HFF-Myc (cell line): ENCODE measurements at regions not wholly inside any gene's neighbourhood (a gene's known extent, or its start where the extent isn't known, plus 50 kb on each side); places are given as distances from the start of the nearest gene placed in this dataset.

ENCODE experiments used
- DNase-seq: peaks from one replicate; pipeline ENCODE4 v3.0.0-alpha.2; 2011; ENCODE audit warnings: low read depth; ENCODE audit errors: extremely low read depth
- H3K4me3 ChIP-seq: replicated peaks from 2 replicates; pipeline ENCODE4 v1.5.1; 2011; ENCODE audit warnings: low read depth, mild to moderate bottlenecking, control low read depth, low read length
- CTCF ChIP-seq: IDR thresholded peaks from 2 replicates; pipeline ENCODE4 v1.5.1; 2012; ENCODE audit warnings: mild to moderate bottlenecking, low read depth, low read length, control low read depth; ENCODE audit errors: missing control alignments

- H3K4me3 ChIP-seq = no peak overlapping the region
- TF ChIP-seq CTCF = no peak
- DNase-seq = no peak
Measured at GRCh38 chr2:6392966-6393365, 472.7 kb downstream of the CMPK2 start.

- H3K4me3 ChIP-seq = no peak overlapping the region
- TF ChIP-seq CTCF = no peak
- no peak for DNase-seq
Measured at GRCh38 chr2:6393819-6394218, 471.9 kb downstream of the CMPK2 start.

- no peak for TF ChIP-seq CTCF
- no peak overlapping the region for H3K4me3 ChIP-seq
- no peak for DNase-seq
Measured at GRCh38 chr2:6394276-6394675, 471.4 kb downstream of the CMPK2 start.

- DNase-seq = no peak
- no peak for TF ChIP-seq CTCF
- no peak overlapping the region for H3K4me3 ChIP-seq
Measured at GRCh38 chr2:6398421-6398820, 467.3 kb downstream of the CMPK2 start.

- DNase-seq = peak; percentile 11
- no peak overlapping the region for H3K4me3 ChIP-seq
- no peak for TF ChIP-seq CTCF
Measured at GRCh38 chr2:6401301-6401700, 464.4 kb downstream of the CMPK2 start.

GRCh38 chr2:6408057-6408456 is 457.6 kb downstream of the CMPK2 start:
- no peak for DNase-seq
- TF ChIP-seq CTCF = no peak
- H3K4me3 ChIP-seq = no peak overlapping the region

- no peak for TF ChIP-seq CTCF
- H3K4me3 ChIP-seq = no peak overlapping the region
- DNase-seq = no peak
Measured at GRCh38 chr2:6410313-6410712, 455.4 kb downstream of the CMPK2 start.
